Prostate gland (tissue), 2 donors: ENCODE measurements at regions not wholly inside any gene's neighbourhood (a gene's known extent, or its start where the extent isn't known, plus 50 kb on each side); places are given as distances from the start of the nearest gene placed in this dataset.

ENCODE experiments used
- POLR2A ChIP-seq: fragments of 450-650 bp; IDR thresholded peaks from one replicate; pipeline ENCODE4 v1.6.1; 2016; ENCODE audit warnings: antibody characterized with exemption, mild to moderate bottlenecking
- POLR2AphosphoS5 ChIP-seq: sonication (generic); formaldehyde crosslinking; IDR thresholded peaks from one replicate; pipeline ENCODE4 v1.6.1; 2017; ENCODE audit warnings: antibody characterized with exemption
- TF ChIP-seq, protein P1 (sequence below), 4 experiments: fragments of 200-600 bp in 2 of 4; fragments of 450-650 bp in 2 of 4; sonication (generic) in 2 of 4; IDR thresholded peaks; 1 replicate in 3 of 4; 2 replicates in 1 of 4; pipeline ENCODE4 v1.5.1; 2016 to 2019; ENCODE audit warnings: antibody characterized with exemption in 4 of 4, mild to moderate bottlenecking in 2 of 4, moderate library complexity in 2 of 4

DNA sequence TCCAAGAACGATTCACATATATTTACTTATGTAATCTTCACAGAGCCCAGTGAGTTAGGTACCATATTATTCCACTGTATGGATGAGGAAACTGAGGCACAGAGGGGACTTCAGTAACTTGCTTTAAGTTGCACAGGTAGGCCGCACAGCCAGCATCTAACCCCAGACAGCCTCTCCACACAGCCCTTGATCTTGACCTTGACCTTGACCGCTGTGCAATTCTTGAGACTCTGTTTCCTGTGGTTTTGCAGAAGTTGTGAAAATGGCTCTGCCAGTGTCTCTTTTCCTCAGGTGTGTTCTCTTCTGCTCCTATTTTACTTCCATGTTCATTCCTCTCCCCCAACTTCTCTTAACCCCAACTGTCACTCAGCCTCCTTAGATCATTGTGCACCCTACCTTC is 206.5 kb downstream of the SOX11 start:
- TF ChIP-seq, protein P1, sequence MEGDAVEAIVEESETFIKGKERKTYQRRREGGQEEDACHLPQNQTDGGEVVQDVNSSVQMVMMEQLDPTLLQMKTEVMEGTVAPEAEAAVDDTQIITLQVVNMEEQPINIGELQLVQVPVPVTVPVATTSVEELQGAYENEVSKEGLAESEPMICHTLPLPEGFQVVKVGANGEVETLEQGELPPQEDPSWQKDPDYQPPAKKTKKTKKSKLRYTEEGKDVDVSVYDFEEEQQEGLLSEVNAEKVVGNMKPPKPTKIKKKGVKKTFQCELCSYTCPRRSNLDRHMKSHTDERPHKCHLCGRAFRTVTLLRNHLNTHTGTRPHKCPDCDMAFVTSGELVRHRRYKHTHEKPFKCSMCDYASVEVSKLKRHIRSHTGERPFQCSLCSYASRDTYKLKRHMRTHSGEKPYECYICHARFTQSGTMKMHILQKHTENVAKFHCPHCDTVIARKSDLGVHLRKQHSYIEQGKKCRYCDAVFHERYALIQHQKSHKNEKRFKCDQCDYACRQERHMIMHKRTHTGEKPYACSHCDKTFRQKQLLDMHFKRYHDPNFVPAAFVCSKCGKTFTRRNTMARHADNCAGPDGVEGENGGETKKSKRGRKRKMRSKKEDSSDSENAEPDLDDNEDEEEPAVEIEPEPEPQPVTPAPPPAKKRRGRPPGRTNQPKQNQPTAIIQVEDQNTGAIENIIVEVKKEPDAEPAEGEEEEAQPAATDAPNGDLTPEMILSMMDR (IDR thresholded peaks at IDR 0.05): no peak
- TF ChIP-seq POLR2A: no peak
- TF ChIP-seq POLR2AphosphoS5: no peak
